GM21360 (cell line): ENCODE measurements at regions not wholly inside any gene's neighbourhood (a gene's known extent, or its start where the extent isn't known, plus 50 kb on each side); places are given as distances from the start of the nearest gene placed in this dataset.

Source experiments
- ATAC-seq: cut with Tn5 transposase; IDR thresholded peaks from one replicate; pipeline ENCODE4 v1.9.1; 2021; ENCODE audit warnings: mild to moderate bottlenecking, moderate library complexity; ENCODE audit not compliant: unreplicated experiment

DNA sequence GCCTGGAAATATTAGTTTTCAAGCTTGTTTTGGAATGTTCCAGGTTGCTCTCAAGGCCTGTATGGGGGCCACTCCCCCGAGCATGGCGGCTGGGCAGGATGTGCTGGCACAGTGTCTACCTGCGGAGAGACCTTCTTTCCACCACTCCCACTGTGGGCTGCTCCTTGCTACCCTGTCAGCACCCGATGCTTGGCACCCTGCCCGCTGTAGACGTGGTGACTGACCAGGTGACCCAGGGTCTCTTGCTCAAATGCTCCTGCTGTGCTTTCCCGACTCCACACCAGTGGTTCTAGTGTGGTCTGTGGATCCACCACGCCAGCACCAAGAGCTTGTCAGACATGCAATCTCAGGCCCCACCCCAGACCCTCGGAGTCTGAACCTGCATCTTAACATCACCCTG, 213.3 kb downstream of the SH3BP4 start:
- no peak for ATAC-seq

DNA sequence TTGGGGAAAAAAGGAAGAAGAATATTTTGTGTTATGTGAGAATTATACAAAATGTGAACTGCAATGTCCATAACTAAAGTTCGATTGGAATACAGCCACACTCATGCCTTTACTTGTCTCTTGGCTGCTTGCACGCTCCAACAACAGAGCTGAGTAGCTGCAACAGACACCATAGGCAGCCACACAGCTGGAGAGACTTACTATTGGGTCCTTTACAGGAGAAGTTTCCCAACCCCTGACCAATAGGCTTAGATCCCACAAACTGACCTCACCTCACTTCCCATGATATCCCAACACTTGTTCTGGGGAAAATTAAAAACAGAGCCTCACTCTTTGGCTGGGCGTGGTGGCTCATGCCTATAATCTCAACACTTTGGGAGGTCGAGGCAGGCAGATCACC, 213.8 kb downstream of the SH3BP4 start:
- no peak for ATAC-seq

DNA sequence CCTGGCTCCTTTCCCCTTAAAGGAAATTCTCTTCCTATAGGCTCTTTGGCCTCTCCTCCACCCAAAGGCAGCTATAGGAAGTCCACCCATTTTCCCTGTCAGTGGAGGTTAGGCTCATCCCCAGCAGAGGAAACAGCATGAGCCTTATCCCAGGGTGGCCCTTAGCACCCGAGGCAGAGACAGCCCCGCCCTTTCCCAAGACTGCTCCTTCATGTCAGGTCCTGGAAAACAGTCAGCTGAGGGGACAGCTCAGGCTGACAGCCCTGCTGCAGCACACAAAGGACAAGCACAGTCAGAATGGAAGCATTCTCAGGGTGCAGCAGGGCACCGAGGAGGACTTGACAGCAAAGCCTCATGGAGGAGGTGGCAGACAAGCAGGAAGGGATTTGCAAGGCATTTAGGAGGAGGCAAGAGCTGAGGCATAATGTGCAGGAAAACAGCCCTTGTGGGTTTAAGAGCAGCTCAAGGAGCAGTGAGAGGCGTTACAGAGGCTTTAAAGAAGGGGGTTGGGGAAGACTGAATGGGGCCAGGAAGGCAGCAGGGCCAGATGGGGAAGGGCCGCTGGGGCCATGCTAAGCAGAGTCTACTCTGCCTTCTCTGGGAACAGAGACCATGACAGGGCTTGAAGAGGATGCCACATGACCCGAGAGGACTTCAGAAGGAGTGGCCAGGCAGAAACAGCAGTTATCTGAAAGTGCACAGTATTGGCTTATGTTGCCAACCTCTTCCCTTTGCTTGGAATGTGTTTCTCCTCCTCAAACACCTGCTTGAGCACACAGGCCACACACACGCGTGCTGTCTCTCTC, 216.6 kb downstream of the SH3BP4 start:
- ATAC-seq = no peak

DNA sequence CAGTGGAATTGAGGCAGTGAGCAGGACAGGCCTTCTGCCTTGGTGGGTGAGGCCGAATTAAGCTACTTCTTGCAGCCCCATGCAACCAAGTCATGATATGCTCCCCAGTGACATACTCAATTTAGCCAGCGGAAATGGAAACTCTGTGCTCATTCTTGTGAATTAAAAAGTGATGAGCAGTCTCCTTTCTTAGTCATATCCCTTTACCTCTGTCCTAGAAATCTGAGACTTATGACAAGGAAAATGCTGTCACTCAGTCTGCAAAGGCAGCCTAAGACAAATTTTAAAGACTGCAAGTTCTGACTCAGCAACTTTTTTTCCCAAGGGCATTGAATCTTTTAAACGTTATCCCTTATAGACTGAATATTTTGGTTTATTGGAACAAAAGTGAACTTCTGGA, 218.2 kb downstream of the SH3BP4 start:
- no peak for ATAC-seq

DNA sequence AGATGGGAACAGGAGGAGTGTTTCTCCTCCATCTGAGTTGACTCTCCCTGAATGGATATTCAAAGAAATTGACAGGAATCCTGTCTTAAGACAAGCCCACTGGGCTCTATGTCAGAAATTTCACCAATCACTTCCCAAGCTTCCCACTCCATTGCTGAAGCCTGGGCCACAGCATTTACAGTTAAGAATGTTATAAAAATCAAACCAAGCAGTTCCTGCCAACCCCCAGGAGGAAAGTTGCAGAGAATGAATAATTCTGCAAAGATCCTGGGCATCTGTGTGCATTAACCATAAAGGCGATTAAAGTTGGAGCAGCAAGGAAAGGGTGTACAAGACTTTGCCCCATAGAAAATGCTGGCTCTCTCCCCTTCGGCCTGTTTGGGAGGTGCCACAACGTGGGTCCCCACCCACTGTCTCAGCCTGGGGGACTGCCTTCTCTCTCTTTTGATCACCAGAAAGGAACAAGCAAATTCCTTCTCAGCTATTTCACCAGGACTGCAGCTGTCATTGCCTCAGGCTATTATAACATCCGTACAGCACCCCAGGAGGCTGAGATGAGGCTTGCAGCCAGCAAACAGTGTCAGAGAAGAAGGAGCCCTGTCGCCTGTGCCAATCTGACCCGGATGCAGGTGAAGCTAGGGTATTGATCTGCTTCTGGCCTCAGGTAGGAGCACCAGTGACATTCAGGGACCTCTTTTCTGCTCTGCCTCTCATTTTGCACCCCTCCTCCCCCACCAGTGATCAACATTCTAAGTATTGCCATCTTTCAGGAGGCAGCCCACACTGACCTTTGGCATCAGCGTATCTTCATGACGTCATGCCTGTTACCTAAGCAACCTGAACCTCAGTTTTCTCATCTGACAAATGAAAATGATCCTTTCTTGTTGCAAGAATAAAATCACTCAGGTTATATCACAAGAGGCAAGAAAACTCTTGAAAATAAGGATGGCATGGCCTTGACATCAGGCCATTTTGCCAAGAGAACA, 219.0 kb downstream of the SH3BP4 start:
- ATAC-seq = no peak

DNA sequence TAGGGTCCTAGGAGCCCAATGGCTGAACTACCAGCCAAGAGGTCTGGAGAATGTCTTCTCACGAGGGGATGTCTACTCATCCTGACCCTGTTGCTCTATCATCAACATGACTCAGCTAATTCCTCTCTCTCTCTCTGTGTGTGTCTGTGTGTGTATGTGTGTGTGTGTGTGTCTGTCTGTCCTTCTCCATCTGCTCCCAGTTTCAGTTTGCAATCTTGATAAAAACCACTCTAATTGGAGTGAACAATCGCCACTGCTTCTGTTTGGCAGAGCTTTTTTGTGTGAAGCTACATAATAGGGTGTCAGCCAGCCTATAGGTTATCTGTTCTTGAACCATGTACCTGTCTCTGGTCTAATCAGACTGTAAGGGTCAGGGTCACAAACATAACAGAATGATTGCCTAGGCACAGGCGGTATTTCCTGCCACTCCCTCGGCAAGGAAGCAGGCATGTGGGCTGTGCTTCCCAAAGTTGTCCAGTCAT, 219.8 kb downstream of the SH3BP4 start:
- ATAC-seq = no peak

DNA sequence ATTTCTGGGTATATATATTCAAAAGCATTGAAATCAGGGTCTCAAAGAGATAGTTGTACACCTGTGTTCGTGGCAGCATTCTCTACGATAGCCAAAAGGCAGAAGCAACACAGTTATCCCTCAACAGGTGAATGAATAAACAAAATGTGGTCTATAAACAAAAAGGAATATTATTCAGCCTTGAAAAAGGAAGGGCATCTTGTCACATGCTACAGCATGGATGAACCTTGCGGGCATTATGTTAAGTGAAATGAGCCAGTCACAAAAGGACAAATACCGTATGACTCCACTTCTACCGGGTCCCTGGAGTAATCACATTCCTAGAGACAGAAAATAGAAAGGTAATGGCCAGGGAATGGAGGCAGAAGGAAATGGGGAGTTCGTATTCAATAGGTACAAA, 228.8 kb downstream of the SH3BP4 start:
- ATAC-seq = no peak

DNA sequence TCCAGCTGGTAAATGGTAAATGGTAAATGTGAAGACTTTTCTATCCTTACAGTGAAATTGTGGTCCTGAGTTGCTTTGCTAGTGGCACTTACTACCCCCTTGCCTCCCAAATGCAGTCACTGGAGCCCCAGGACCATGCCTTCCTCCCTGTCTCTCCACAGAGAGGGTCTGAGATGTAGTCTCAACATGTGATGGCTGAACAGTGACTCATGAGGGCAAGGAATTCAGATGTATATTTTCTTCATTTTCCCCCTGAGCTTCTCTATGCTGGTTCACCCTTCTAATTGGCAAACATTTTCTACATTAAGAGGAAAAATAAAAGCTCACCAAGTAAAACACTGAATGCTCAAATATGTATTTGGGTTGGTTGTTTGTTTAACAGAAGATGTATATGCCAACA, 232.0 kb downstream of the SH3BP4 start:
- no peak for ATAC-seq

DNA sequence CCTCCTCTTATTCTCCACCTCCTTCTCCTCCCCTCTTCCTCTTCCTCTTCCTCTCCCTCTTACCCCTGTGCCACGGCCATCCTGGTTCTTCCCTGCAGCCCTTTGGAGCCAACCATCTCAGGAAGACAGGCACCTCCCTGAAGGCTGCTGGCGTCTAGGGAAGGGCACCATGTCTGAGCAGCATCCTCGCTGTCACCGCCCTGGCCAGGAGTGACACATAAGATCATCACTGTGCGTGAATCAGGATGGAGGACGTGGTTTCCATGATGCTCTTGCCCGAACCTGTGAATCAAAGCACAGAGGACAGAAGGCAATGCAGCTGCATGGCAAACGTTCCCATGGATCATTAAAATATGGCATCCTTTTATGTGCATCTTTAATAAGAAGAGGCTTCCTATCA, 236.0 kb downstream of the SH3BP4 start:
- ATAC-seq = no peak

DNA sequence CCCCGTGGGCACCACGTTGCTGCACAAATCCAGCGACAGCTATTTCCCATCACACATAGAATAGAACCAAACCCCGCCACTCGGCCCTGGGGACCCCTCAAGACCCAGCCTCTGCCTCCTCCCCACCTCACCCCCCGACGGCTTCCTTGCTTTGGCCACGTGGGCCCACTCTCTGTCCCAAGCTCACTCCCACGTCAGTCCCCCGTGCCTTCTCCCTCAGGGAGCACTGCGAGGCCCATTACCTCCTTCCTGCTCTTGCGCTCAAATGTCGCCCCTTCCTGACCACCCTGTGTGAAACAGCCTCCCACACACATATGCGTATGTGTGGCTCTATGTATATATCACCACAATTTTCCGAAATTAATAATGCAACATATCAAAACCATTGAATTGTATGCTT, 239.7 kb downstream of the SH3BP4 start:
- no peak for ATAC-seq

DNA sequence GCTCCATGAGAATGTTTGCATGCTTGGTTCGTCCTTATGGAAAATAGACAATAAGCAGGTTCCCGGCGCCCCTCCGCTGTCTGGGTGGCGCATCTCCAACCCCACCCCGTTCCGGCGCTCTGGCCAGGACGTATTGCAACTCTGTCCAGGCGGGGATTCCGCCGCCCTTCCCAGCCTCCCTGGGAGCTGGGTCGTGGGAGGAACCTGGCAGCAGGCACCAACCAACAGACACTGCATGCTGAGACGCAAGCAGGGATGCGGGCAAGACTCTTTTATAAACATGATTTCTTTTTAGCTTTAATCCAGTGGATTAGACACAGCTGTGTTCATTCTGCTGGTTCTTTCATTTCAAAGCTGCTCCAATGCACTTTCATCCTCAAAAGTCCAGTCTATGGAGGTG, 240.2 kb downstream of the SH3BP4 start:
- no peak for ATAC-seq

DNA sequence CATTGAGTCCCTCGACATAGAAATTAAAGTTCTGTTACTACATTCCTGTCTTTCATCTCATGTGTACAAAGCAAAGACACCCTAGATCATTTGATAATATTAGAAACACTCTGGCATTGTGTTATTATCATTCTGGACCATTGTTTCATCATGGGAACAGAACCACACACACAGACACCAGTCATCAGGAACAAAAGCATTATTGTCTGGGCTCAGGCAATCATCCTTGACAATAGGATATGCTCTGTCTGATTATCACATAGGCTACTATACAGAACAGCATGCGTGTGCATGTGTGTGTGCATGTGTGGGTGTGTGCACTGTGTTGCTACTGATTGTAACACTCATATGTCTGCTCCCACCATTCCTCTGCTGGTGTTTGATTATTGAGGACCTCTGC, 242.5 kb downstream of the SH3BP4 start:
- no peak for ATAC-seq

DNA sequence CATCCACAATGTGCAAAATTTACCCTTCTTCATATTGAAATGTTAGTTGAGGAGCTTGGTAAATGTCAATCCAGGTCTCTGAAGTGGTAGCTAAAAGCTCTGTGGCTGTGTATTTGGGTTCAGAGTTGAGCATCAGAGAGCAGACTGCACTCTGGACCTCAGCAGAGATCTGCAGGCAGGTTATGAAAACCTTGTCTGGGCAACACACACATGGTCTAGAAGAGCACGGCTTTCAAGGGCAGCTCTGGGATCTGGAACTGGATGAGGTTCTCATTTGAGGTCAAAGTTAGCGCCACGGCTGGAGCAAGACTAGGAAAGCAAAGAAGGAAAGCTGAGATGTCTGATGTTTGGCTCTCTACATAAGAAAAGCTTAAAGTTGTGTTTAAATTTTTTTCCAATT, 243.0 kb downstream of the SH3BP4 start:
- ATAC-seq = no peak

DNA sequence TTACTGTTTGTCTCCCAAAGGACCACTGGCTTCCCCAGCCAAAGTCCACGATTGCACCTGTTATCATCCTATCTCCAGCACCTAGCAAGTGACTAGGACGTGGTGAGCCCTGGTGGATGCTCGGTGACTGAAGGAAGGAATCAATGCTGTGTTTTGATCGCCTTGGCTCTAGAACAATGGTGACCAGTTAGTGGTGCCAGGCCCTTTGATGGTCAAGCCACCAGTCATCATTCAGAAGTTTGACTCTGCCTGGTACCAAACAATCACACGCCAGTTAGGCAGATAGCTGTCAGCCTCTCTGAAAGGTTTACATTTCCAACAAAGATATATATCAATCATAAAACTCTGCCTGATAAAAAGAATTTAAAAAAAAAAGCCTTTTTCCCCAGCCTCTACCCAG, 244.1 kb downstream of the SH3BP4 start:
- ATAC-seq = no peak

DNA sequence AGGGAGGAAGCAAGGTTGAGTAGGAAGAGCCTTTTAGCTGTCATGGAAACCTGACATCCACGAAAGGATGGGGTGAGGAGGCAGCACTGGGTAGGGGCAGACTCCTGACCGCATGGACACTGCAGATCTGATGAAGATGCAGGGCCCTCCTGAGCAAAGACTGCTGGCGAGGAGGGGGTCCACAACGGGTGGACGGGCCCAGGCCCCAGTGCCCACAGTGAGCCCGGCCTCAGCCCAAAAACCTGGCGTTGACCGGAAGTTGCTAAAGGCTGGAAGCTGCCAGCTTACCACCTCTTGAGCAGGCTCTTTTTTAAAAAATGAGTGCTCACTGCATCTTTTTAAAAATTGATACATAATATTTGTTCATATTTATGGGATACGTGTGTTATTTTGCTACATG, 247.3 kb downstream of the SH3BP4 start:
- ATAC-seq = no peak

DNA sequence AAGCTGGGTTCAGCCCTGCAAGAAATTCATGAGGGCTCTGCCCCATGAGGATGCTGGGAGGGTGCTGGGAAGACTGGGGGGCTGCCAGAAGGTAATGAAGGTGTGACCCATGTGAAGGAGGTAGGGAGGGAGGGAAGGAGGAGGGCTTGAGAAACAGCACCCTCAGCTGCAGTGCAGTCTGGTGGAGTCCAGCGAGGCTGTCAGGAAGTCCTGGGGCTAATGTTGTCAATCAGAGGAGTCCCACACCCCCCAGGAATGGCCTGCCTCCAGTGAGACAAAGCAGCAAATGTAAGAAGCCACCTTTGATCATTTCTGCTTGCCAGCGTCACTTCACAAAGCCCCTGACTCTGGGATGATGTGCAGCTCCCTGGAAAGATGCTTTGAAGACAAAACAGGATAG, 248.4 kb downstream of the SH3BP4 start:
- no peak for ATAC-seq

DNA sequence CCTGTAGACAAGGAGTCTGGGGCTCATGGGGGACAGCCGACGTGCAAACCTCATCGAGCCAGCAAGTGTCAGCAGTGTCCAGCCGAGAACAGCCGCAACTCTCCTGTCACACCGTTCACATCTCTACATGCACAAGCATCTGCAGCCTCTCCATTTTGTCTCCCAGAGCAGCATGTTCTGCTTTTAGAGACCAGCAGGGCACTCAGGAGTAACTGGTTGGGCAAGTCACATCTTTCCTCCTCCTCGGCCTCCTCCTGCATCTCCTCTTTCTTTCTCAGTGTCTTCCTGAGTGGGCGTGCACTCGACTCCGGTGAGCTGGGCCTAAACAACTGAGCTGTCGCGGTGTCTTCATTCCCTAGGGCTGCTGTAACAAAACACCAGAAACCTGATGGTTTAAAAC, 249.9 kb downstream of the SH3BP4 start:
- no peak for ATAC-seq

DNA sequence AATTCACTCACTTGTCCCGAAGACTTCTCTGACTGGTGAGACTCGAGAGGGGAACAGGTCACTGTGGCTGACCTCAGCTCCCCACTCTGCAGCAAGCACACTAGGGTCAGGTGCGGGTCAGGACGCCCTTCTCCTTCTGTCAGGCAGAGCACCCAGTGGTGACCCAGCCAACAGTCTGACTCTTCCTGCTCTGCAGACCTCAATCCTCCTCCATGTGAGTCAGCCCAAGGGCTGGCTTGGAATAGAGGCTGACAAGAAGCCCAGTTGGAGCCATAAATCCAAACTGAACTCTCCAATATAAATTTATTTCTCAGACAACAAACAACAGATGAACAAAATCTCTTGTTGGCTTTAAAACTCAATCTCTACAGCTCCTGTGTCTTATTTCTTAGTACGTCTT, 253.1 kb downstream of the SH3BP4 start:
- no peak for ATAC-seq

DNA sequence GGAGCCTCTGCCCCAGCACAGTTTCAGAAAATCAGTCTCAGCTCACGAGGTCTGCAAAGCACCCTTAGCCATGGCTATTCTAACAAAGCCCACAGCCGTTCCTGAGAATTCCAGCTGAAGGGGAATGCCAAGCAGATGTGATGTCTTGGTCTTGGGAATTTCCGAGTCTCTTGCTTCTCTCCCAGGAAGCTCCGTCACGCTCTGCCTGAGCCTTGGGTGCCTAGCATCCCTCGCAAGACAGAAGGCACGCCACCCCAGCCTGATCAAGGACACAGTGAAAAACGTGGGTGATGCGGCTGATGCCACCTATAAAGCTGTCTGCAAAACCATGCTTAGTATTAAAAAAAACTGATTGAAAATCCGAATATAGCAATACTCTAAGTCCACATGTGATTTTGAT, 254.6 kb downstream of the SH3BP4 start:
- ATAC-seq = no peak

DNA sequence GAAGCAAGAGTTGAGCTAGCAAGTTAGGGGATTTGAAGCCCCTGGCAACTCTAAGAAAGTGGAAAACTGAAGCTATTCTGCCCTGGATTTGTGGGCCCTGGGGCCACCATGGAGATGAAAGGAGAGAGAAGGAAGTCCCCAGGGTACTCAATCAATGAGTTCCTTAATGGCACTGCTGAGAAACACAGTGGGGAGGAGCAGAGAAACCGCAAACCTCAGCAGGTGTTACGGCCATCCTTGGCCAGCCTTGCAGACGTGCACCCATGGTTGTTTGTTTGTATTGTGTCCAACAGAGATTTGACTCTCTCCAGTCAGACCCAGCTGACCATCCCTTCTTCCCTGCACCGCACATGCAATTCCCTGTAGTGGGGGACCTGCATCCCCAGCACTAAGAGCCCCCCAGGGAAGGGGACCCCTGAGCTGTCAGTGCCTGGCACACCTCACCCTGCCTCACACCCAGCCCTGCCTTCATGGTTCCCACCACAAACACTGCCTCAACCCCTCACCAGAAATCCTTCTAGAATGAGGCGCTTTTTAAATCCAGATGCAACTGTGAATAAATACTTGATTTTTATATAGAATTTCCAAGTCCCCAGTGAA, 255.3 kb downstream of the SH3BP4 start:
- no peak for ATAC-seq

DNA sequence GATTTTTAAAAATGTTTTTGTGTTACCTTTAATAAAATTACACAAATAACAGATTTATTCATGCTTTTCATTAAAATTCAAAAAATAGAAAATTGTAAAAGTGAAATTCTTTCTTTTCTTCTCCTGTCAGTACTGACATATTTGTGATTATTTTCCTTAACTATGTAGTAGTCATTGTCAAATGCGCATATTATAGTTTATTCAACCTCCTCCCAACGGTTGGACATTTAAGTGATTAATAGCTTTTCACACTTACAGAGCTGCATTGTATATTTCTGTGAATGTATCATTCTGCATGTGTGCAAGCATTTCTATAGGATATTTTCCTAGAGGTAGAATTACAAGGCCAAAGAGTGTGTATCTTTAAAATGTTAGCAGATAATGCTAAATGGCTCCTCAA, 259.2 kb downstream of the SH3BP4 start:
- ATAC-seq = no peak
